Fibroblast of skin of scalp (primary cell): ENCODE measurements at regions not wholly inside any gene's neighbourhood (a gene's known extent, or its start where the extent isn't known, plus 50 kb on each side); places are given as distances from the start of the nearest gene placed in this dataset.
"Not testable (repeated sequence)": the region's sequence is repeated elsewhere in the genome, so short reads cannot be mapped to it uniquely, and the experiment has no call there.

Source experiments
- DNase-seq: peaks from one replicate; pipeline ENCODE4 v3.0.0-alpha.2; 2013

DNA sequence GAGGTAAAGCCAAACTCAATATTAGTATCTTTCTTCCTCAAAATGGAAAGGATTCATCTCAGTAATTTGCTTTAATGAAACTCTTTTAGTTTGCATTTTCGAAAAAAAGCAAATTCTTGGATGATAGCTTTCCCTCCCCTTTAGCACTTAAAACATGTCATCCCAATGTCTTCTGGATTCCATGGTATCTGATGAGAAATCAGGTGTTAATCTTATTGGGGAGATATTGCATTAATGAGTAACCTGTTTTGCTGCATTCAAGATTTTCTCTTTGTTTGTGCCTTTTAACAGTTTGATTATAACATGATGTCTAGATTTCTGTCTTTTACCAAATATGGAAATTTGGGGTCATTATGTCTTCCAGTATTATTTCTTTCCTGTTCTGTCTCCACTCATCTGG, 405.1 kb upstream of the FOXG1 start:
- DNase-seq = no peak

DNA sequence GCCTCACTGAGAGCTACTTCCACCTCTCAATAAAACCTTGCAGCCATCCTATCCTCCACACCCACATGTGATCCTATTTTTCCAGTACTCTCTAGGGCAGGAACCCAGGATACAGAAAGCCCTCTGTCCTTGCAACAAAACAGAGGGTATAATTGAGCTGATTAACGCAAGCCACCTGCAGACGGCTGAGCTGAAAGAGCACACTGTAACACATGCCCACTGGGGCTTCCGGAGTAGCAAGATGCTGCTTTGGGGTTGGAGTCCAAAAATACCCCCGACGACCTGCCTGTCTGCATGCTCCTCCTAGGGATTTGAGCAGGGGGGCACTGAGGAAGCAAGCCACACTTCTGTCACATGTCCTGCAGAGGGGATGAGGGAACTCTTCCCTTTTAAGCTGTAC, 401.1 kb upstream of the FOXG1 start:
- DNase-seq = no peak

DNA sequence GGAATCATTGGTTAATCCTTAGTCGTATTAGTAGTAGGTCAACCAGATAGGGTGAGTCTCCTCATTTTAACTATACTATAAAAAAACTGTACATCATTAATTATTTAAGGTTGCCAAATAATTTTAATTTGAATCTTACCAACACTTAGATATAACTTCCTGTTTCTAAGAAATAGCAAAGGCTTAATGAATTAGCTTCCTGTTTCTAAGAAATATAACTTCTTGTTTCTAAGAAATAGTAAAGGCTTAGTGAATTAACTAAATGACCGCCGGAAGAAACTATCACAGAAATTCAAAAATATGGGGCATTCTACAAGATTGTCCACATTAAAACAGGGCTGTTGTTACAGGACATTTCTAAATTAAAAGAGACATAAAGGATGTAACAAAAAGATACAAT, 392.9 kb upstream of the FOXG1 start:
- no peak for DNase-seq

DNA sequence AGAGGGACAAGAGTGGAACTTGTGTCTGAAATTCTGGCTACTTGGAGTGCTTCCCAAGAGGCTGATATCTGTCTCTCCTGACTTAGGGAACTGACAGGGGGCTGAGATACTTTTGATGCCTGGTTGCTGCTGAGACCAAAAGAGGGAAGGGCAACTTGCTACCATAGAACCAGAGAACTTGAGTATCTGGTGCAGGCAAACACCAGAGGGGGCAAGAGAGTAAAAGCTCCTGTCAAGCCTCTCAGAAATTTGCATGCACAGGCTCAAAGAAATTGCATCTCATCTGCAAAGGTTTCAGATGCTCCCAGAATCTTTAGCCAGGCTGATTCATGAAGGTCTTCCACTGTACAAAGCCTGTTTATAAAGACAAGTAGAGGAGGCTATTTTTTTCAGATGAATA, 391.3 kb upstream of the FOXG1 start:
- DNase-seq = peak; percentile 12

DNA sequence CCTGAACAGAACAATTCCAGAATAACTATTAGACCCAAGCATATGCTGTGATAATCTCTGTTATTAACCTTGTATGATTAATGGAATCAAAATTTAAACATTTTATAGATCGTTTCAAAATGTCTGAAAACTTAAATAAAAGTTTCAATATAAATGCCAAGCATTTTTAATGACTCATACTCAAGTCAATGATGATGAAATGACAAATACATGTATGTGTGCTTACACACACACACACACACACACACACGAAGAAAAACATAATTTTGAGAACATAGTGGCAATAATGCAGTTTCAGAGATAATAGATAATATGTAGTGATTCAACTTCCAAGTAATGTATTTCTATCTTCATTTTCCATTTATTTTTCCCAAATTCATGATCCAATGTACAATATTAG, 384.9 kb upstream of the FOXG1 start:
- DNase-seq = peak; percentile 25

DNA sequence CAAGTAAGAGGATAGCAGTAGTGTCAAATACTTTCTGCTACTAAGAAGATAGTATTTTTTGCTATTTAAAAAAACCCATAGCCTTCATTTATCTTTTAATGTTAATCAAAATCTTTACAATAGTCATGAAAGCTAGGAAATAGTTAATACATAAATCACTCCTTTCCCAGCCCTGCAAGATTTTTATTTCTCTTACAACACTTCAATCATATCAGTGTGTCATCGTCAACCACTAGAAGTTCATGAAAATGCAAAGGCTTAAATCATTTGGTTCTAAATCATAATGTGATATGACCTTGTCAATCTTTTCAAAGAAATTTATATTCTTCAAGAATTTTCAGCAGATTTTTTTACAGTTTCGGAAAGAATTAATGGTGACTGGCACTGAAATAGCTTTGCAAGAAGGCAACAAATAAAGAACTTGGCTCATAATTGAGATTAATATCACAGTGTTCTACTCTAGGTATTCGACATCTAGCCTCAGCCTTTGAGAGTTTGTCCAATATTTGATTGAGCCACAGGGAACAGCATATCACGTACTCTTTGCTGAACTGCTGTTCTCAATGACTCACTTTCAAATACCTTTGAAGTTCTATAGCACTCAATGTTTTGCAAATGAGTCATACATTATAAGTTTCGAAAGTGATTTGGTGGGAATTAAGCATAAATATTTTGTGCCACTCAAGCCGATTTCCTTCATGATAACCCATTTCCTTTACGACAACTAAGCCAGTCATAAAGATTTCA, 384.0 kb upstream of the FOXG1 start:
- DNase-seq = peak; percentile 69

DNA sequence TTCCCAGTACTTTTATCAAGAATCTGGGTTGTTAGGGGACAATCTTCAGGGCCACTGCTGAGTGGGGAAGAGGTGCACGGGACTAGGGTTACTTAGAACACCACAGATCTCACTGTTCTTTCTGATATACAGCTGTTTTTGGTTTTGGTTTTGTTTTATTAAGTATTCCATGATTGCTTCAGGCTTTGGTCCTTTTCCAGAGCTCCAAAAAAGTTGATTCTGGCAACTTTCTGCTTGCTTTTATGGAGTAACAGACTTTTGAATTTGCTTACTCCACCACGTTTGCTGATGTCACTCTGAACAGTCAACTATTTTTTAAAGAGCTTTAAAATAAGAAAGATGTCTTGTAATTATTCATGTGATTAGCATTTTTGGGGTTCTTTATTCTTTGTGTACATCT, 368.1 kb upstream of the FOXG1 start:
- DNase-seq = no peak

DNA sequence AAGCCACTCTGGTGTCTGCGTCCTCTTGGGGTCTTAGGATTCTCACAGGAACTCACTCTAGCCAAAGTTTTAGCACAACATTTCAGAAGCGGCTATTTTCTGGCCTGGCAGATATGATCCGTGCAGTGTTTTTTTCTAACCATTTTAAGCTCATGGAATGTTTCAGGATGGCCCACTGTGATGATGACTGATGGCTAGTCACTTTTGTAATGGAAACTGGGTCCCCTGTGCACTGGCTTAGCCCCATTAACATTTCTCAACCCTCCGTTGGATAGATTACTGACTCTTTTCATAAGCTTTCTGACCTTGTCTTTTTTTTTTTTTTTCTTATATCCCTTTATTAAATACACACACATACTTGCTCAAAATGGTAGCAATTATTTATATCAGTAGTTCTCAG, 364.9 kb upstream of the FOXG1 start:
- not testable (repeated sequence) for DNase-seq

DNA sequence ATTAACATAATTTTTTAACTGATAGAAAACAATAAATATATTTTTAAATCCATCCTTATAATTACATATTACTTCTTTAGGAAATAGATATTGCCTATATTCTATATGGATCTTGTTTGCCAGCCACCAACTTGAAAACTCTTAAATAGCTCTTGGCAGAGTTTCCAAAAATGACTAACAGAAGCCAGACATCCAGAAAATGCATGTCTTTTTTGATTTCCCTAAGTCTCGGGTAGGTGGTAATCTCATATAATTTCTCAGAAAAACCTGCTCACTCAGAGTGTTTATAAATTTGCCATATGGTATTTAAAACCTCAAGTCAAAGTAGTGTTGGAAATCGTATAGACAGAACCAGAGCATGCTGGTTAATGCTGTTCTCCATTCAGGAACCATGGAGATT, 360.4 kb upstream of the FOXG1 start:
- peak; percentile 4 for DNase-seq

DNA sequence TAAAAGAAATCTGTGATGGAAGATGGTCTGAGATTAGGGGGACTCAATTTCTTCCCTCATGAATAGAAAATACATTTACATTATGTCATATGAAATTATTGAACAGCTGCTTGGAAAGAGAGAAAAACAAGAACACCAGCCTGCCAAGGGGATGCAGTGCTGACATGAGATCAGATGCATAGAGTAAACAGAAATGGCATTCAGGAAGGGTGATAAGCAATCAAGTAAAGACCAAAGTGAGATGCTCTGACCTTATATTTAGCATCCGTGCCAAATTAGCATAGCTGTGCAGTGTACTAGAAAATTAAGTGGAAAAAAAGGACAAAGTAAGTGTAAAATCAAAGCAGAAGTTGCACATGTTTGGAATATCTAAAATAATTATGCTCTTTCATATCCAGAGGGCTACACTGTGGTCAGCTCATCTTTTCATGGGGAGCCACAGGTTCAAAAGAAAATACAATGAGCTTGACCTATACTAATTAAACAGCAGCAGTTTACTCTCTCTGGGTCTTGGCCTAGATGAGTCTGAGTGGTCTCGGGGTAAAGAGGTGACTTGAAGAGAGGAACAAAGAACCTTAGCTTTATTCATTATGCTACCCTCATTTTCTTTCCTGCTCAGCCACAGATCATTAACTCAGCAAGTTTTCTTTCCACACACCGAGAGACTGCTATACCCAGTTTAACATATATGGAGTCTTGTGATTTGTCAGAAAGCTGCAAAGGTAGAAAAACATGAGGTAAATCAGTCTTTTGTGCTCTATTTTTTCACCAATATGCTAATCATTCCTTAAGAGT, 359.4 kb upstream of the FOXG1 start:
- DNase-seq = no peak

DNA sequence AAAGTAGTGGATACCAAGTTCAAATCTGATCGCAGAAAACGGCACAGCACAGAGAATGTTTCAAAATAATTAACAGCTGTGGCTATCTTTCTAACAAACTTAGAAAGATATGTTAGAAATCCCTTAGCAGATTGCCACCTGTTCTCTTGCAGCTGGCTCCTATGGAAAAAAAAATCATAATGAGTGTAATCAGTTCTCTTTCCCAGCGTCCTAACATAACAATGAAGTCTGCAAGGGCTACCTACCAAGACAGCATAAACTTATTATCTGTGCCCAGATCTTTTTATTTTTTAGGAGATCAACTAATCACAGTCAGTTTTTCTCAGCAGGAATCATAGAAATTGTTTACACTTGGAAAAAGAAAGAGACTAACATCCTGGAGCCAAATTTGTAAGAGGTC, 358.6 kb upstream of the FOXG1 start:
- no peak for DNase-seq

DNA sequence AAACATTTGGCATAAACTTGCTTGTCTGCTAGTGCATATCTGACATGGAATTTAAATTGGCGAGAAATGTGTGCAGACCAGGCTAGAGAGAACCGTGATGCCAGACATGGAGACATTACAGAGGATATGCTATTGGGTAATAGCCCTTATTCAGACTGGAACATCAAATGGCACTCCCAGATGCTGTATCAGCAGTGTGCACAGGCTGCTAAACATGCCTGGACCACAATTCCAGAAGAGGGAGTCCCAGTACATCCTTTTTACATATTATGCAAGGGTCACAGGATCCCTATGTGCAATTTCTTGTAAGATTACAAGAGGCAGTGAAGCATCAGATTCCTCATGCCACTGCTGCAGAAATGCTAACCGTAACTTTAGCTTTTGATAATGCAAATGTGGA, 354.5 kb upstream of the FOXG1 start:
- DNase-seq = no peak

DNA sequence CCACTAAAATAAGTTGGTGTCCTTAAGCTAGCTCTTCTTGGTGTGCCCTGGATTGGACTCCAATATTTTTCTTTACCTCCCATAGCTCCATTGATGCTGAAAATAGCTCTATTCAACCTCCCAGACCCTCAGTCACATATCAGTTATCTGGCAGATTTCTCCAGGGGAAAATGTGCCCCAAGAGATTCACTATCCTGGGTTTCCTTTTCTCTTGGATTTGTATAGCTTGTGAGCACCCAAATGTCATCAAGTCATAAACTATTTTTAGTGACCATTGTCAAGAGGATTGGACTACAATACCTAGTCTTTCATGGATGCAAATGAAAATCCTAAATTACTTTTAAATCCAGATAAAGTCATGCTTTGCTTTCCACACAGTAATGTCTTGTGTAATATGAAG, 339.6 kb upstream of the FOXG1 start:
- DNase-seq = no peak

DNA sequence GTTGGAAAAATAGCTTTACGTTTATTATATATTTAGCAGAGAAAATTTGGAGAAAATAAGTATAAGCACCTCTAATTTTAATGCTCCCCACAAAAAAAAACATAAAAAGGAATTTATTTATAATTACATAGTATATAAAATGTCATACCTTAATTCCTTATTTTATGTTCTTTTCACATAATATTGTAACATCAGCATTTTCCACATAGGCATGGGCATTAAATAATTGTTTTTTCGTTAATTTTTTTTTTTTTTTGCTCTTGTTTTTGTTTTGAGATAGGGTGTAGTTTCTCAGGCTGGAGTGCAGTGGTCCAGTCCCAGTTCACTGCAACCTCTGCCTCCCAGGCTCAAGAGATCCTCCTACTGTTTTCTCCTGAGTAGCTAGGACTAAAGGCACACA, 329.8 kb upstream of the FOXG1 start:
- DNase-seq = no peak

DNA sequence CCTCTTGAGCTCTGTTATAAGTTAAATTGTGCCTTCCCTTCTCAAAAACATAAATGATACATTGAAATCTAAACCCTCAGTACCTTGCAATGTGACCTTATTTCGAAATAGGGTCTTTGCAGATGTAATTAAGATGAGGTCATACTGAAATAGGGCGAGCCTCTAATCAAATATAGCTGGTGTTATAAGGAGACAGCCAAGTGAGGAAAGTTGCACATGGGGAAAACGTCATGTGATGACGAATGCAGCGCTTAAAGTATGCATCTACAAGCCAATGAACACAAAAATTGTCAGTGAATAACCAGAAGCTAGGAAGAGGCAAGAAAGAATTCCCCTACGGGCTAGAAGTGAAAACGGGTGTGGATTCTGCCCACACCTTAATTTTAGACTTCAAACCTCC, 305.2 kb upstream of the FOXG1 start:
- no peak for DNase-seq

DNA sequence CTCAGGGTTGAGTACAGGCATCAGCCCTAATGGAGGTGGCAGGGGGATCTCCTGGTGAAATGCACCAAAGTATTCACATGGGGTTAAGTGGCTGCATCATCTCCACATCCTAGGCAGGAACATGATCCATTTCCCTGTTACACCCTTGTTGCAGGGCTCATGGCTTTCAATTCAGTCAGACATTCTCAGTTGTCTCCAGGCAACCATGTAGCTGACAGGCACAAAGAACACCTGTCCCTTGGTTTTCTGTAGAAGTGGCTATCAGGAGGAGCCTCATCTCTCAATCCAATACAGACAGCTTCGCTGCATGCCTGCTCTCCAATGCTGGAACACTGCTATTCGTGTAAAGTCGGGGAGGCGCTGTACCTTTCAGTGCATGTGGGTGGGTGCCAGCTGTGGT, 299.0 kb upstream of the FOXG1 start:
- DNase-seq = no peak

DNA sequence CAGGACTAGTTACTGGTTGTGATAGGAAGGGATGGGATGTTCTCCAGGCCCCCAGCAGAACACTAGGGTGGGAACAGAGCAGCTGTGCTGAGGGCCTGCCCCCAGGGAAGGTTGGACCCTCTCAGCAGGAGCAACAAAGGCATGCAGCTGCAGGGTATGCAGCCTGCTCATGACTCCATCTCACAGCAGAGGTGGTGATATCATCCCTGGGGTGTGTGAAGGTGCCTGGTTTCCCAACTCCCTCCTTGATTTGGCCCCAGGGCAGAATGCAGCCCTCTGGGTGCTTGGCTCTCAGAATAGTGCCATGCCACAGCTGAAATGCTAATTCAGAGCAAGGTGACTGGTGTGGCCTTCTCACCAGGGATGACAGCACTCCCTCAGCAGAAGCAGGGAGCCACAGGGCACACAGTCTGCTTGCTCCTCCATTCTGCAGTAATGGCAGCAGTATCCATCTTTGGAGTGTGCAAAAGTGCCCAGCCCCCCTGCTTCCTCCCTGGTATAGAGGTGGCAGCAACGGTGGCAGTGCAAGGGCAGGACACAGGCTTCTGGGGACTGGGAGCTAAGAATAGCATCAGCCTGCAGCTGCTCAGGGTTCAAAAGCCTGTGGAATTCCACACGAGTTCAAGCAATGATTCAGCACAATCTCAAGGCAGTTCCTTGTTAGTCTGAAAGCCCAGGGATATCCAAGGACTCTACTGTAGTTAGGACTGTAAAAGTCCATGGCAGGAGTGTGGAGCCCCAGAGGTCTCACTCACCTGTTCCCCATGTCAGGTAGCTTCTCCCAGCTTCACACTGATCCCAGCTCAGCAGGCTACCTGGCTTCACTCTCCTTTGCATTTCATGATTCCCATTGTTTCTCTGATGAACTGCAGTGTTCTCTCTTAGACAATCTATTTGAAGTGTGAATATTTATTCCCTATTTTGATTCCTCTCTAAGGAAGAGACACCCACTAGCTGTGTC, 298.1 kb upstream of the FOXG1 start:
- DNase-seq = peak; percentile 1

DNA sequence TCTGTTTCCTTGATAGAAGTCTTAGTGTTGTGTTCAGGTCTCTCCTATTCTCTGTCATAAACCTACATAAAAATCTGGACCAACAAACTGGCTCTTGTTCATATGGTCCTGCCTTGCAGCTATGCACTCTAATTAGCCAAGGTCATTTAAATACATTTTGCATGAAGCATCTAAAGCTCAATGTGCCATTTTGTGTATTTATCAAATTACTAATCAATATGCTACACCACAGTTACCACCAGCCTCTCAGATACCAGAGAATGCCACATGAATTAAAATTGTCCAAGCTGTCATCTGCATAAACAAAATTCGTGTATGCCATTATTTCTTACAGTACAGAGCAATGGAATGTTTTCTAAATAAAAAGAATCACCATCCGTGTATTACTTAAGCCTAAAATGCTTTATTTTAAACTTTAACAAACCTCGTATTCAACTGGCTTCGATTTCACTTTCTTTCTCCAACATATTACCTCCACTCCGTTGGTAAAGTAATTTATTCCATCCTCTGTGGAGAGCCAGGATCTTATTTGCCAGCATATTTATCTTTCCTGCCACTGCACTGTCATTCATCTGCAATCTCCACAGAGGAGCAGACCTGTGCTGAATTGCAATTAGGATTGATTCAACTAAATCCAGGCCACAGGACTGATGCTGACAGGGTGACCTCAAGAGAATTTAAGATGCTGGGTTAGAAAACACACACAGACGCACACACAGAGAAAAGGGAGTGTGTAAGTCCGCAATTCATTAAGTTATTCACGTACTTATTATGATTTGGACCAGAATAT, 284.1 kb upstream of the FOXG1 start:
- no peak for DNase-seq

DNA sequence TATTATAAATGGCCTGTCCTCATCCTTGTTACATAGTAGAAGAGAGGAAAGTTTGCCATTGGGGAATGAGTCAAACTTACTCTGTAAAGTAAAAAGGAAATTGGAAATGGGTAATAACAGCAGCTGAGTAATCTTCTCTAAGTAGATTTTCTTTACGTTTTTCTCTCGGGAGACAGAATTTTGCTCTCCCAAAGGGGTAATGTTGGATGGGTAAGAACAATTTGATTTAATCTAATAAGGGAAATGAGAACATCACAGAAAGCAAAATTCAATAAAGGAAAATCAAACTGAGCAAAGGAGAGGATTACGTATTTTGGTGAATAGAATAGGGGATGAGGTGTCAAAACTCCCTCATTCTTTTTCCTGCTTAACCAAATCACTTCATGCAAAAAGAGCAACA, 283.1 kb upstream of the FOXG1 start:
- DNase-seq = no peak

DNA sequence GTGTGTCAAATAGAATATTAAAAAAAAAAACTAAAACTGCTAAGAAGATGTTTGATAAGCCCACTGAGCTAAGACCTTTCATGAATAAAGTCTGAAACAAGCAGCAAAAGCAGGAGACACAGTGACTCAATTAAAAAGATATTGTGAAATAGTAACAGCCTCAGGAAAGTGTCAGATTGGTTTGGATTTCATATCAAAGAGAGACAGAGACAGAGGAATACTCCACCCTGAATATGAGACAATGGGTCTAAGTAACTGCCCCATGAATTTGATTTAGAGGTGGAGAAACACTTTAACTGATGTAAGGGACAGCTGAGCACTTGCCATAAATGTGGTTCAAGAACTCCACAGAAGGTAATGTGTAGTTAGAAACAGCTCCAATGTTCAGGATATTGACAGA, 277.9 kb upstream of the FOXG1 start:
- DNase-seq = no peak

DNA sequence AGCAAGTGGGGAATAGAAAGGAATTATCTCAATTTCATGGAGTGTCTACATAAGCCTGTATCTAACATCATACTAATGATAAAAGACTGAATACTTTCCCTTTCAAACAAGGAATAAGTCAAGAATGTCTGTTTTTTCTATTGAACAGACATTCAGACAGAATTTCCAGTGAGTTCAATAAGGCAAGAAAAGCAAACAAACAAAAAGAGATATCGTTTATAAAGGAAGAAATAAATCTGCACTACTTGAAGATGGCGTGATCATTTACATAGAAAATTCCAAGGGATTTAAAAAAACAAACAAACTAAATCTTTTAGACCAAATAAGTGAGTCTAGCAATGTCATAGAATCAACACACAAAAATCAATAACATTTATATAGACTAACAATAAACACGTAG, 273.1 kb upstream of the FOXG1 start:
- no peak for DNase-seq

DNA sequence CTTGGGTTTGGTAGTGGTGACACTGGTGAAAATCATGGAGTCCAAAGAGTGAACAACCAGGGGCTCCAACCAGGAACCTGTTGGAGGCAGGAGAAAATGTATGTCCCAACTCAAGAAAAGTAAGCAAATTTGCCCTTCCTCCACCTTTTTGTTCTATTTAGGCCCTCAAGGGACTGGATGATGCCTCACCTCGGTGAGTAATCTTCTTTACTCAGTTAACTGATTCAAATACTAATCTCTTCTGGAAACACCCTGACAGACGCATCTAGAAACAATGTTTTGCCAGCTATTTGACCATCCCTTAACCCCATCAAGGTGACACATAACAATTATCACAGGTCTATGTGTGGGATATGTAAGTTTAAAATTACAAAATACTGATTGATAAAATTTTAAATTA, 272.4 kb upstream of the FOXG1 start:
- no peak for DNase-seq
